Spleen (tissue), 11 donors: ENCODE measurements at regions not wholly inside any gene's neighbourhood (a gene's known extent, or its start where the extent isn't known, plus 50 kb on each side); places are given as distances from the start of the nearest gene placed in this dataset.

Experiments
- DNase-seq: peaks from one replicate; pipeline ENCODE4 v3.0.0-alpha.2; 2020
- H3K27ac ChIP-seq, 8 donors: fragments of 200-600 bp; sonication (generic) in 7 of 8; 1 replicate in 4 of 8; 2 replicates in 4 of 8; pipeline versions ENCODE4 v1.5.0 to v1.8.0; 2016 to 2021; ENCODE audit warnings: inconsistent platforms in 4 of 8, mild to moderate bottlenecking in 4 of 8, moderate library complexity in 1 of 8
- H3K27me3 ChIP-seq, 7 donors: fragments of 200-600 bp; sonication (generic) in 6 of 7; replicated peaks in 1 of 7; 1 replicate in 4 of 7; 2 replicates in 3 of 7; pipeline versions ENCODE4 v1.5.0 to v1.8.0; 2016 to 2021; ENCODE audit warnings: inconsistent platforms in 3 of 7, mild to moderate bottlenecking in 1 of 7
- H3K36me3 ChIP-seq, 6 donors: fragments of 200-600 bp; sonication (generic) in 5 of 6; 1 replicate in 4 of 6; 2 replicates in 2 of 6; pipeline versions ENCODE4 v1.5.0 to v1.8.0; 2016 to 2021; ENCODE audit warnings: inconsistent platforms in 2 of 6
- H3K4me1 ChIP-seq, 6 donors: fragments of 200-600 bp; sonication (generic) in 5 of 6; 1 replicate in 3 of 6; 2 replicates in 3 of 6; pipeline versions ENCODE4 v1.5.0 to v1.8.0; 2016 to 2021; ENCODE audit warnings: inconsistent platforms in 3 of 6
- H3K4me3 ChIP-seq, 8 donors: fragments of 200-600 bp; sonication (generic) in 7 of 8; 1 replicate in 4 of 8; 2 replicates in 4 of 8; pipeline versions ENCODE4 v1.5.0 to v1.8.0; 2016 to 2021; ENCODE audit warnings: inconsistent platforms in 4 of 8, mild to moderate bottlenecking in 4 of 8, moderate library complexity in 2 of 8
- H3K9me3 ChIP-seq, 8 donors: fragments of 200-600 bp; sonication (generic) in 7 of 8; 1 replicate in 4 of 8; 2 replicates in 4 of 8; pipeline versions ENCODE4 v1.5.0 to v1.8.0; 2016 to 2021; ENCODE audit warnings: inconsistent platforms in 4 of 8
- CTCF ChIP-seq, 11 experiments: fragments of 200-600 bp in 7 of 11; fragments of 450-650 bp in 4 of 11; sonication (generic) in 4 of 11; IDR thresholded peaks in 8 of 11; conservative IDR thresholded peaks in 3 of 11; 1 replicate in 7 of 11; 2 replicates in 4 of 11; pipeline versions ENCODE4 v1.4.0 to v1.8.0; 2016 to 2021; ENCODE audit warnings: antibody characterized with exemption in 11 of 11, inconsistent platforms in 4 of 11, mild to moderate bottlenecking in 1 of 11
- POLR2A ChIP-seq, 3 donors: fragments of 450-650 bp; IDR thresholded peaks; one replicate each; pipeline ENCODE4 v1.5.1; 2017; ENCODE audit warnings: antibody characterized with exemption in 3 of 3, mild to moderate bottlenecking in 1 of 3
- POLR2AphosphoS5 ChIP-seq, 3 donors: sonication (generic); formaldehyde crosslinking; IDR thresholded peaks; one replicate each; pipeline ENCODE4 v1.5.1; 2017; ENCODE audit warnings: antibody characterized with exemption in 3 of 3
- WGBS, 5 donors: extraction: QIAGEN DNeasy Blood & Tissue Kit in 3 of 5; methylation state at CpG; one replicate each; pipeline versions ENCODE4 v1.1.5 to v1.1.7; 2013 to 2018; 5-methylcytosine and 5-hydroxymethylcytosine counted together
- intact Hi-C: fragments of 100-400 bp; cut with DNase I; formaldehyde crosslinking; loops from one replicate; pipeline ENCODE4 v1.15.0; 2023; ENCODE audit warnings: low total_unique reads
- donor health status: healthy with polysubstance abuse.
- donor health status: DM: no; HTN: no; CAD: no; lungs with moderate emphysema.
- donor health status: DM: no; HTN: no; CAD: no.
- donor health status: Bipolar disorder and iron deficiency.
- donor health status: healthy.
- donor health status: DM: no; HTN: no; CAD: no.
- donor health status: DM: yes; HTN: yes; CAD: no.

GRCh38 chr2:136393514-136393913 is 275.6 kb upstream of the CXCR4 start:
- Histone ChIP-seq H3K27ac (peak overlapping the region in 7 of 8 donors; percentile 0 to 70 (median 31)), H3K4me3 (no peak overlapping the region), H3K4me1 (peaks cover 0 to 48% (median 15%) of the 10 kb centered on the region in 6 donors), H3K9me3 (no peaks in the 10 kb centered on the region), H3K36me3 (no peaks in the 10 kb centered on the region), H3K27me3 (no peaks in the 10 kb centered on the region)
- no peak for DNase-seq
- TF ChIP-seq CTCF (IDR thresholded peaks at IDR 0.05 in 8 of 11, conservative IDR thresholded peaks at IDR 0.05 in 3 of 11), result no peak
- no peak for TF ChIP-seq POLR2A (IDR thresholded peaks at IDR 0.05)
- TF ChIP-seq POLR2AphosphoS5 (IDR thresholded peaks at IDR 0.05), result no peak
- intact Hi-C loops, result no loop called here
- WGBS, 5 donors, result 58 to 79% (median 72%) methylated on average over 1 of the region's 1 CpG

DNA sequence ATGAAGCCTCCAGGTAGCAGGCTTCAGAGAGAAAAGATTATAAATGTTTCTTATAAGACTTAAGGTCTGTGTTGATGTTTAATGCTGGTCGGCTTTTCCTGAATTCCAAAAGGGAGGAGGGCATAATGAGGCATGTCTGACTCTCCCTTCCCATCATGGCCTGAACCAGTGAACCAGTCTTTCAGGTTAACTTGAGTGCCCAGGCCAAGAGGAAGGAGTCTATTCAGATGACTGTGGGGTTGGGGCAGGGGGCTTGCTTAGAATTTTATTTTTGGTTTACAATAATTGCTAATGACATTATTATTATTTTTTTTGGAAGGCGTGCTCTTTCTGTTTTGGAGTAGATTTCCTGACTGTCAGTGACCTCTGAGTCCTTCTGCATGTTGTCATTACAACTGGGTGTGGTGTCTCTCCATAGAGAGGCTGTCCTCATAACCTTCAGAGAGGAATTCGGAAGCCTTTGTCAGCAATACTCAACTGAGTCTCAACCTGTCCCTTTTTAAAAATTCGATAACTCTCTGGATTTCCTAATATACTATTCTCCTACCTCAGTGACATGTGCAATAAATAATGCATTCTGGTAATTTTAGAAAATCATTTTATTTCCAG is 275.1 kb upstream of the CXCR4 start:
- Histone ChIP-seq H3K27ac (peak overlapping the region in 6 of 8 donors; percentile 0 to 70 (median 37)), H3K9me3 (no peaks in the 10 kb centered on the region), H3K4me1 (peaks cover 0 to 48% (median 15%) of the 10 kb centered on the region in 6 donors), H3K4me3 (no peak overlapping the region), H3K27me3 (no peaks in the 10 kb centered on the region), H3K36me3 (no peaks in the 10 kb centered on the region)
- intact Hi-C loops, result no loop called here
- TF ChIP-seq POLR2AphosphoS5 (IDR thresholded peaks at IDR 0.05) (no peak), POLR2A (IDR thresholded peaks at IDR 0.05) (no peak), CTCF (IDR thresholded peaks at IDR 0.05 in 8 of 11, conservative IDR thresholded peaks at IDR 0.05 in 3 of 11) (no peak)
- 70 to 81% (median 76%) methylated on average over 4 of the region's 4 CpGs for WGBS, 5 donors
- no peak for DNase-seq

- no peak for DNase-seq
- Histone ChIP-seq H3K27ac (peak overlapping the region in 5 of 8 donors; percentile 9 to 67 (median 33)), H3K4me1 (peaks cover 0 to 46% (median 14%) of the 10 kb centered on the region in 6 donors), H3K4me3 (peak overlapping the region in 1 of 8 donors; percentile 16), H3K36me3 (no peaks in the 10 kb centered on the region), H3K9me3 (no peaks in the 10 kb centered on the region), H3K27me3 (no peaks in the 10 kb centered on the region)
- WGBS, 5 donors, result 47 to 63% (median 54%) methylated on average over 3 of the region's 3 CpGs
- TF ChIP-seq CTCF (IDR thresholded peaks at IDR 0.05 in 8 of 11, conservative IDR thresholded peaks at IDR 0.05 in 3 of 11) (no peak), POLR2A (IDR thresholded peaks at IDR 0.05) (no peak), POLR2AphosphoS5 (IDR thresholded peaks at IDR 0.05) (no peak)
- intact Hi-C loops, result no loop called here
Observed at GRCh38 chr2:136389809-136390208, 271.9 kb upstream of the CXCR4 start.

- 67 to 92% (median 84%) methylated on average over 3 of the region's 3 CpGs for WGBS, 5 donors
- Histone ChIP-seq H3K27me3 (no peaks in the 10 kb centered on the region), H3K4me3 (no peak overlapping the region), H3K36me3 (no peaks in the 10 kb centered on the region), H3K27ac (no peak overlapping the region), H3K9me3 (no peaks in the 10 kb centered on the region), H3K4me1 (peaks cover 0 to 53% (median 32%) of the 10 kb centered on the region in 6 donors)
- intact Hi-C loops, result no loop called here
- no peak for TF ChIP-seq POLR2AphosphoS5 (IDR thresholded peaks at IDR 0.05)
- TF ChIP-seq CTCF (IDR thresholded peaks at IDR 0.05 in 8 of 11, conservative IDR thresholded peaks at IDR 0.05 in 3 of 11), result no peak
- TF ChIP-seq POLR2A (IDR thresholded peaks at IDR 0.05), result no peak
- DNase-seq, result no peak
Observed at GRCh38 chr2:136386046-136386445, 268.1 kb upstream of the CXCR4 start.
